HG02943 (cell line): ENCODE measurements at regions not wholly inside any gene's neighbourhood (a gene's known extent, or its start where the extent isn't known, plus 50 kb on each side); places are given as distances from the start of the nearest gene placed in this dataset.

Source experiments
- ATAC-seq: cut with Tn5 transposase; IDR thresholded peaks from one replicate; pipeline ENCODE4 v1.9.1; 2021; ENCODE audit warnings: mild to moderate bottlenecking, low read depth, moderate library complexity; ENCODE audit not compliant: unreplicated experiment

DNA sequence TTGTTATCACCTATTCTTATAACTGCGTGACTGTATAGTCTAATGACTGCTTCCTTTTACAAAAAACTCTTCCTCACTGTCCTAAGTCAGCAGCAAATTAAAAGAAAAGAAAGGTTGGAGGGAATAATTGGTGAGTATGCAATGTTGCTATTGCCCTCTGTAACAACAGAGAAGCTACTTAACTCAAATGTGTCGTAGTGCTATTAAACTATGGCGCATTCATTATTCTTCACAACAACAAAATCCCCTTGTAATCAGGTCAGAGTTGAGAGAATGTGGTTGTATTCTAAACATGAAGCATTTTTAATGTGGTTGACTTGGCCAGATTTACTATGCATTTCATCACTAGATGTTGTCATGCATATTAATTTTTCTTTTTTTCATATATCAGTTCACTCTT is 897.8 kb upstream of the PHF14 start:
- ATAC-seq, result no peak

DNA sequence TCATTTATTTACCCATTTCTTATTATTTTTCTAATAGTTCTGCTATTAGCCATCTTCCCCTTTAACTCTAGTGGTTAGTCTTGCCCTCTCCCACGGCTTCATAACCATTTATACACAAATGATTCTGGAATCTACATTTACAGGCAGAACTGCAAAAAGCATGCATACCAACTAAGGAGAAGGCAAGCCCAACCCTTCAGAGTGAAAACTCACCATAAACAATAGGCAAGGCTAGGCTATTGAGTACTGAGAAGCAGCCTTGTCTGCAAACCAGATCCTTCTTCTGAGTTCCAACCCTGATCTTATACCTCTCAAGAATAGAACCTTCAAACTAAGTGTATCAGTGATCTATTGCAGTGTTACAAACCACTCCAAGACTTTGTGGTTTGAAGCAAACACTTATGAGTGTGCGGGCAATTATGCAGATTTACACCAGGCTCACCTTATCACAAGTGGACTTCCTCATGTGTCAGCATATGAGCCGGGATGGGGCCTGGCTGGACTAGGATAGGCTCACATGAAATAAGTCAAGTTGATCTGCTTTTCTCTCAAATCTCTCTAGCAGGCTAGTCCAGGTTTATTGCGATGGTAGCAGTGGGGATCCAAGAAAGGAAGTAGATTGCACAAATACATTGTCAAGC is 896.9 kb upstream of the PHF14 start:
- no peak for ATAC-seq

DNA sequence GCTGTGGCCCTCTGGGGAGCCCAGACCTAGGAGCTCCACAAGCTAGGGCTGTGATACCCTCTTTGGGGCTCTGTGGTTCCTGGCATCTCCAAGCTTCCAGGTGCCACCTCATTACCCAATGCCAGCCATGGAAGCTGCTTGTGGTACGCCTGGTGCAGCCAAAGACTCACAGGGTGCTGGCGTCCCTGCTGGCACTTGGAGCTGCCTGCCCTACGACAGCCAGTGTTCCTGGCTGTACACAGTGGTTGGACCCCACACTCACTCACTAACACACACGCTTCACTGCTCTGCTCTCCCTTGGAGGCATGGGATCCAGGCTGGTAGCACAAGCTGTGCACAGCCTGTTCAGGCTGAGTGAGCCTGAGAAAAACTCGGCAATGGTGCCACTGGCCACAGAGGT is 894.1 kb upstream of the PHF14 start:
- ATAC-seq, result no peak

DNA sequence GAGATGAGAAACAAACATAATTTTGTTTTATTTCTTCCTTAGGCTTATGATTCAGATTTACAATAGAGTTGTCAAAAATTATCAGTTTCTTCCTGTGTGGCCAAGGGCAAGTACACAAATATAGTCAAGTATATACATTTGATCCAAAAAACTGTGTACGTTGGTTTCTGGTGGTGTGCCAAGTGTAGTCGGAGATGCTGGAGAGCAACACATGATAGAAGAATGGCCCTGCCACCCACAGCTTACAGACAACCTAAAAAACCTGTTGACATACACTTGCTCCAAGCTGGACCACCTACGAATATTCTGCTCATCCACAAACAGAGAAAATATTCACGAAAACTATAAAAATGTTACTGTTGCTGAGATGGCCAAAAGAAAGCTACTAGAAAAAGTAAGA is 890.8 kb upstream of the PHF14 start:
- ATAC-seq, result no peak

DNA sequence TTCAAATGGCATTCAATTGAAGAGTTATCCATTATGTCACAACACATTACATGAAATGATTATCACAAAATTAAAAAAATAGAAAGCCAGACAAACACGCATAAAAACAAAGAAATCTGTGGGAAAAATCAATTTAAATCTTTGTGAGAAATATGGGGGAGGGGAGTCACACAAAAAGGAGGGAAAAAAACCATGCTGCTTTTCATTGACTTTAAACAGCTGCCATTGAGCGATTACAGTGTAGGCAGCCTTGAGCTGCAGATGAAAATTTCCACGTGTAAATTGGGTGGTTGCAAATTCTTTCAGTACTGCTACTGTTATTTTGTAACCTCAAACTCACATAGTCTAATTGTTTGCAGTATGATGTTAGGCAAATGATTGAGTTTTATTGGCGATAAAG is 889.9 kb upstream of the PHF14 start:
- ATAC-seq, result no peak

DNA sequence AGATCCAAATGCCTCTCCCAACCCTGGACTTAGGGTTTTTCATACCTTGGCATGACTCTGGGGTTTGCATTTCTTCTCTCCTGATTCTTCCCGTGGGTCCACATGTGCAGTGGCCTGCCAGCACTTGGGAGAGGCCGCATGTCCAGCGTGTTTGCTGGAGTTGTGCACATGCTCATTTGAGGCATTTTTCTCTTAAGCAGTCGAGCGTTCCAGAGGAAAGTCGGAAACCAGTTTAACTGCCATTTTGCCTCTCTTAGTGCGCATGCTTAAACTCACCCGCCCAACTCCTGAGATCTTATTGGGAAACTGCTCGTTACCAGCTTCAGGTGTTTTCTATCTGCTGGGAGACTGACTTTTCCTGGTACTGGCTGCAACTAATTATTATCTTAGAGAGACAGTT is 888.4 kb upstream of the PHF14 start:
- ATAC-seq, result no peak

DNA sequence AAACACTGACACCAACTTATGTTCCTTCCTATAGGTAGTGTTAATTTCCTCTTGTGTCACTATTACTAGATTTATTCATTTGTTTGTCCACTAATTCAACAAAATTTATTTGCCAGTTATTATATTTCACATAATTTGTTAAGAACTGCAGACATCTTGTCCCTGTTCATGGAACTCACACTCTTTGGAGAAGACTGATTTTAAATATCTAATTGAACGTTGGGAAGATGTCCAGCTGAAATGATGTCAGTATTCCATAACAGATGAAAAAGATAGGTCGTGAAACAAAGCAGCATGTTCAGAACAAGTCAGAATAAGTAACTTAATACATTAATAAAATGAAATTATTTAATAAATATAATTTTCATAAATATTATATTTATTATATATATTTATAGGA is 873.1 kb upstream of the PHF14 start:
- no peak for ATAC-seq

DNA sequence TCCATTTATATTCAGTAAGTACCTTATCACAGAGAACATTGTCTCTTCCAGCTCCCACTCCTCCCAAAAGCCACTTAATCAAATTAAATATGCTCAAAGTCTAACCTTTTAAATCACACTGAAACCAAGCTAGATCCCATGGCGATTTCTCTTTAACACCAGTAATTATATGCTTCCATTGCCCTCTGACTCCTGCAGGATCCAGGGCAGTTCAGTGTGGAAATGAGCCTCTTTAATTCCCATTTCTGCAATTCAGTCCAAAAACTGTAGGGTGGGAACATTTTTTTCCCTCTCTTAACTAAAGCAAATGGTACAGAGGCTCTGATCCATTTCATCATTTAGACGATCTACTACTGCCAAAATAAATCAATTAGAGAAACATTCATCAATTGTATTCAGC is 872.3 kb upstream of the PHF14 start:
- no peak for ATAC-seq

DNA sequence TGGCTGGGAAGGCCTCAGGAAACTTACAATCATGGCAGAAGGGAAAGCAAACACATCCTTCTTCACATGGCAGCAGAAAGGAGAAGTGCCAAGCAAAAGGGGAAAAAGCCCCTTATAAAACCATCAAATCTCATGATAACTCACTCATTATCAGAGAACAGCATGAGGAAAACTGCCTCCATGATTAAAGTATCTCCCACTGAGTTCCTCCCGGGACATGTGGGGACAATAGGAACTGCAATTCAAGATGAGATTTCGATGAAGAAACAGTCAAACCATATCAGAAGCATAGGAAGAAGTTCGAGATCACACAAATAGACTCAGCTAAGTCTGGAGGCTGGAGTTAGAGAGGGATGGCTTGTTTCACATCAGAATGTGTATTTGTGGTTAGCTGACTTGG is 869.4 kb upstream of the PHF14 start:
- no peak for ATAC-seq

DNA sequence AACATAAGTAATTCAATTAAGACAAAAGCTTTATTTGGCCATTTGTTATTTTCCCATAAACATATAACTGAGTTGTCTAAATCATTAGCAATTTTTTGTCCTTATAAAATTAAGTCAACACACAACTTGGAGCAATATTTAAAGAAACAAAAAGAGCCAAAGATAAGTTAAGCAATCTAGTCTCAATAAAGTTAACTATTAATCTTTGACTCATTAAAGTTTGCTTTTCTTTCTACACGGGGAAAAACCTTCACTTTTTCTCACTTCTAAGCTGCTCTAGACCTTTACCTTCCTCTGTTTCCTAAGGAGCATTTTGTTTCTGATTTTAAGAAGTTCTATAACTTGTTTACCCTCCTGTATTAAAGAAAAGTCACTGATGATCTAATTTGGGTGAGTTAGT is 867.1 kb upstream of the PHF14 start:
- ATAC-seq, result no peak

DNA sequence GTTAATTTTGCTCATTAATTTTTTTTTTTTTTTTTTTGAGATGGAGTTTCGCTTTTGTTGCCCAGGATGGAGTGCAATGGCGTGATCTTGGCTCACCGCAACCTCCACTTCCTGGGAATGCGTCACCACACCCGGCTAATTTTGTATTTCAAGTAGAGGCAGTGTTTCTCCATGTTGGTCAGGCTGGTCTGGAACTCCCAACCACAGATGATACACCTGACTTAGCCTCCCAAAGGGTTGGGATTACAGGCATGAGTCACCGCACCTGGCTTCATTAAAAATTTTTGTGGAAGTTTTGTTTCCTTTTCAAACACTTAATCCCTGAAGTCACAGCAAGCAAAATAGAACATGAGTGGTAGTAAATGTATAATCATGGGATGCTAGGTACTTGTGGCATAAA is 857.2 kb upstream of the PHF14 start:
- ATAC-seq, result no peak

DNA sequence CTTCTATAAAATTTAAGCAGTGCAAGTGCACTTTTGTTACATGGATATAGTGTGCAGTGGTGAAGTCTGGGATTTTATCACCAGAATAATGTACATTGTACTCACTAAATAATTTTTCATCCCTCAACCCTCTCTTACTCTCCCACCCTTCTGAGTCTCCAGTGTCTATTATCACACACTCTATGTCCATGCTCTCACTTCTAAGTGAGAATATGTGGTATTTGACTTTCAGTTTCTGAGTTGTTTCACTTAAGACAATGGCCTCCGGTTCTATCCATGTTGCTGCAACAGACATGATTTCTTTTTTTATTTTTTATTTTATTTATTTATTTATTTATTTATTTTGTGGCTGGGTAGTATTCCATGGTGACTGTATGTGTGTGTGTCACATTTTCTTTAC is 855.9 kb upstream of the PHF14 start:
- ATAC-seq, result no peak

DNA sequence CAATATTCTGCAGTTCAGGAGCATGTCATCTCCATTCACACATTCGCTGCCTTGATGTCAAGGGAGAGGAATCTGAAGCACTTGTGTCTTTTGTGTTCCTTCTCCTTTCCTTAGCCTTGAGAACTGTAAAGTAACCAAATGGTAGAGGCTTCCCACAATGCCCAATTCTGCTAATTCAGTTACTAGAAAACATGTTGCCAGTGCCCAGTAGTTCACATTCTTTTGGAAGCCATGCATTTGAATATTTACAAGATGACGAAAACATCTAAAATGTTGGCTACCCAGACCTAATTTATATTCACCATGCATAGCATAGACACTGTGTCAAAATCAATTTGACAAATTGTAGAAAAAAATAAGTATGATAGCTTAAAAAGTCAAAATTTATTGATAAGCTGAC is 852.7 kb upstream of the PHF14 start:
- no peak for ATAC-seq

DNA sequence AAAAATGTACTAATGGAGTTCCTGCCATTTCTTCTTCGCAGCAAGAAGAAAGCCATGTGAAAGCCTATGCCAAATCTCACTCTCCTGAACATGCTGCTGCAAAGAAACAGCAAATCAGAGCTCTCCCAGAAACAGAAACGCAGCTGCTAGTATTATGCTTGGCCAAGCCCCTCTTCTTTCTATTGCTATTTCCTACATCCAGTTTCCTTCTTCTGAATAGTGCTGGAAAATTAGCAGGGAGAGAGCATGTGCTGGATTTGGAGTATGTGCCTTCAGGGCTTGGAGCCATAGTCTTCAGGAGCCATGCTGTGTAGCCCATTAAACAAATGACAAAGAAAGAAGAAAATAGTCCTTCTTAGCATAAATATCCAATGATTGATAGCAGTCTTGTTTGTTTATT is 852.0 kb upstream of the PHF14 start:
- no peak for ATAC-seq

DNA sequence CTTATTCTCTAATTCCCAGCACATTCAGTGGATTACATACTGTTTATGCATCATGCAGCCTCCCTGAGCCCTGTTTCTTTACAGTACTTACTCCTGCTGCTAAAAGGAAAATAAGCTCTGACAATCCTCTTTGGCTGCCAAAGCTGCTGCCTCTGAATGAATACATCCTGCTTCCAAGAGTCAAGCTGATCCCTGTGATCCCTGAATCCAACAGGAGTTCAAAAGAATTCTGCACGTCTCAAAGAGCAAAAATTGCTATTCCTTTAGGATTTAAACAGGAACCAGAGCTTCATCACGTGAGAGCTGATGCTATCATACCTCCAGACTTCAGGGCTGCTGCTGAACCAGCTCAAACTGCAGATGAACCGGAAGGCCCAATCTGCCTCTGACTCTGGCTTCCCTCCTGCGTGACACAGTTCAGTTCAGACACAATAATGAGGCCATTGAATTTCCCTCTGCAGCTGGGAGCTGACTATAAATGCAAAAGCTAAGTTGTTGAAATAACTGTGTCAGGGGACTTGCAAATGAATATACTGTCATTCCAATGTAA is 851.0 kb upstream of the PHF14 start:
- ATAC-seq, result no peak

DNA sequence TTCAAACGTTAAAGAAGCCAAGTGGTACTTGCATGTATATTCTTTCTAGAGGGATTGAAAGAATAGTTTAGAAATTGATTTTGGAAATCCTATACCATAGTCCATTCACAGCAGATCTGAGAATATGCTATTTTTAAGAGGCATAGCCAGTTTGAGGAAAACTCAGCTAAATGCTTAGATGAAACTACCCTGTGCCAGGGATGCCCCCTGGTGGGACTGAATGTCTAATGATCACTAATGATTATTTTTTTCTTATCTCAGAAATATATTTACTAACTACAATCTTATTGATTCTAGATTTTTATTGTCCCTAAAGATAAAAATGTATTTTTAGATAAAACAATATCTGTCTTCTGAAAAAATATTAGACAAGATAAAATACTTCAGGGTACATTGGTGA is 844.9 kb upstream of the PHF14 start:
- no peak for ATAC-seq

DNA sequence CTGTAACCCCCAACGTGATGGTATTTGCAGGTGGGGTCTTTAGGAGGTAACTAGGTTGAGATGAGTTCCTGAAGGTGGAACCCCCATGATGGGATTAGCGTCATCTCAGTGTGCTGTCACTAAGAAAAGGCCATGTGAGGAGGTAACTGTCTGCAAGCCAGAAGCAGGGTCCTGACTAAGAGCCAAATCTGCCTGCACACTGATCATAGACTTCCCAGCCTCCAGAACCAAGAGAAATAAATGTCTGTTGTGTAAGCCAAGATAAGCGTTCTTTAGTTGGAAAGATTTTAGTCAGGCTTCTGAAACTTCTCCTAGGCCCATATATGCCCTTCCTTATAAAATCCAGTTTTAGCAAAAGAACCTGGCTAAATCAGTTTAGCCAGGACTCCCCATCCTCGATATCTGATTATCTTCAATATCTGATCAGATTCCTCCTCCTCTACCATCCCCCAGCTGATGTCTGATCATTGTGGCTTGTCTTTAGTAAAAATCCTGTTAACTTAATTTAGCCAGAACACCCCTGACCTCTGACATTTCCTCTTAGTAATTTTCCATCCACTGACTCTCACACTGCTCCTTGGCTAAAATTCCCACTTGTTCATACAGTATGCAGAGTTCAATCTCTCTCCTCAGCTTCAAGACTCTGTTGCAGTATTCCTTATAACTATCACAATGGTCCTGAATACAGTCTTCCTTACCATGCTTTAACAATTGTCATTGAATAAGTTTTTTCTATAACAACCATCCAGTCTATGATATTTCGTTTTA is 835.4 kb upstream of the PHF14 start:
- ATAC-seq, result no peak

DNA sequence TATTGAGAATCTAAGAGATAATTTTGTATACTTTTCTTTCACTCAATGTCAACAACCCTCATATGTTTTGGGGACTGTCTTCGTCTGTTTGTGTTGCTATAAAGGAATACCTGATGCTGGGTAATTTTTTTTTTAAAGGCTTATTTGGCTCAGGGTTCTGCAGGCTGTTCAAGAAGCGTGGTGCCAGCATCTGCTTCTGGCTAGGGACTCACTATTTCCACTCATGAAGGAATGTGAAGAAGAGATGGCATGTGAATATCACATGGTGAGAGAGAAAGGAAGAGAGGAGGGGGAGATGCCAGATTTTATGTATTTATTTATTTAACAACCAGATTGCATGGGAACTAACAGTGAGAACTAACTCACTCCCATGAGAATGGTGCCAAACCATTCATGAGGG is 827.4 kb upstream of the PHF14 start:
- ATAC-seq, result no peak

DNA sequence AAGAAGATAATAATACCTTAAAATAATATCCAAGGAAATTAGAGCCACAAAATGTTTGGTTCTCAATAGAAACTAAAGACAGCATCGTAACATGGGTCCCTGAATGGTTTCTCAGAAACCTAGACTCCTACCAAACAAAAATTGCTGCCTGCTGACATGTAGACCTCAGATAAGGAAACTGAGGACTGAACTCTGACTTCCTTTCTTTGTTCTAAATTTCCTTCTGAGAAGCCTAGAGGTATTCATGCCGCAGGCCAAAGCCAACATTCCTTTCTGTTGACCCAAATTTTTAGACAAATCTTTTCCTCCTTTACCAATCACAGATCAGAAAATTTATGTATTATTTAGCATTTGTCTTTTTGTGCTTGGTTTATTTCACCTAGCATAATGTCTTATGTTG is 816.7 kb upstream of the PHF14 start:
- no peak for ATAC-seq

DNA sequence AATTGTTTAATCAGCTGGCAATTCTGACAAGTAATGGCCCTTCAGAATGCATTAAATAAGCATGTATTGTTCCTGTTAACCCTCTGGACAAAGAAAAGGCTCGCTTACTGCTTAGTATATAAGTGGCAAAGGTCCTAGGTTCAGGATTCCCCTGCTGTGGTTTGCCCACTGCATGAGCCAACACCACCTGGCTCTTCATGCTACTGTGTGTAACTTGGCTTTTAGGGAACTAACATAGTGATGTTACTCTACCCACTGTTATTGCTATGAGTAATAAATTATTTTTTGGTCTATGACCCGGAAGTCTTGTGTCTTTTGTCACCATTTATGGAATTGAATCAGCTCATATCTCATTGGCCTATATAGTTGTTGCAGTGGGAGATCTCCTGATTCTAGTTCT is 791.7 kb upstream of the PHF14 start:
- ATAC-seq, result no peak

DNA sequence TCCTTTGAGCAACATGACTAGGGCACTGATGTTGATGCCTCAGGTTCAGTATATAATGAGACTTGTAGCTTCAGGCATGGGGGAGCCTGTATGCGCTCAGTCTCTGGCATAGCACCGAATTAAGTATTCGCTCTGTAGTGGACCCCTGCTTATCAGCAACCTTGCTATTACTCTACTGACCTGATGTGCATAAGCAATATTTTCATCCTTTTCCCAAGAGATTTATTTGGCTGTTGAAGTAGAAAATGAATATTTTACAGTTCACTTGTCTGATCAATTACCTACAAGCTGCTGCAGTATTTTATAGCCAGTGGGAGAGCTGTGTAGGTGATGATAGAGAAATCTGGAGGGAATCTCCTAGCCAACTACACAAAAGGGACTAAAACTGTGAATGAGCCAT is 781.6 kb upstream of the PHF14 start:
- ATAC-seq, result no peak

DNA sequence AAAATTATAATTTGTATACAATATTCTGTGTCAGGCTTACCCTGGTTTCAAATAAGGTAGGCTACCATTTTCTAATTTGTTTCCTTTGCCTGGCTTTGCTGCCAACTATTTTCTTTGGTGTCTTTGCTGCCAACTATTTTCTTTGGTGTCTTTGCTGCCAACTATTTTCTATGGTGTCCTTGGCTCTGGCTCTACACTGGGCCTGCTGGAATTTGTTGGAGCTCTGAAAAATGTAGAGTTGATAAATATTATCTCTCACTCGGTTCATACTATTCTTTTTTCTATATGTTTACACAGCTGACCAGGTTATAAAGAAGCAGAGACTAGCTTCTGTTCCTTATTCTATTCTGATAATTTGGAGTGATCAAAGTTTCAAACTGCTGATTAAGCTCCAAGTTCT is 768.0 kb upstream of the PHF14 start:
- ATAC-seq, result no peak
